ENCODE measurements at regions not wholly inside any gene's neighbourhood (a gene's known extent, or its start where the extent isn't known, plus 50 kb on each side); places are given as distances from the start of the nearest gene placed in this dataset.

- peak; percentile 42 for TF ChIP-seq CTCF (conservative IDR thresholded peaks at IDR 0.05; ENCODE audit: low read length)
- TF ChIP-seq EZH2phosphoT487 (IDR thresholded peaks at IDR 0.05; ENCODE audit: borderline replicate concordance, low read depth, low read length): no peak
These were observed 423.1 kb upstream of the PITX2 start for GRCh38 chr4:111045992-111046391.

Data from OCI-LY7 (cell line).